ENCODE measurements at regions not wholly inside any gene's neighbourhood (a gene's known extent, or its start where the extent isn't known, plus 50 kb on each side); places are given as distances from the start of the nearest gene placed in this dataset.

DNA sequence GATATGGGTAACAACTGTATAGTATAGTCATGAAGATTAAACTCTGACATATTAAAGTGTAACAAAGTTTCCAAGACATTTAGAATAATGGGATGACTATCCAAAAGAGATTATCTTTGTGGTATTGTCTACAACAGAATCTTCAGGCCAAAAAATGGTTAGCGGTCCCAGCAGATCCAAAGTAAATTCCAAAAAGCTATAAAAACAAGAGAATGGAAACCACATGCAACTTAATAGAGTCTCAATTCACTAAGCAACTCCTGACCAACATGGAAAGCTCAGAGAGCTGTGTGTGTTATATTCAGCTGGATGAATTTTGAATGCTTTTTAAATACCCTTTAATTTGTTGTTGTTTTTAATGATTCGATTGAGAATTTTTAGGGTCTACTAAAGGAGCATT, 688.2 kb downstream of the CETN3 start:
- Histone ChIP-seq H3K4me3 (ENCODE audit: low read length) (no peak overlapping the region), H3K27ac (ENCODE audit: low read length) (no peak overlapping the region), H4K20me1 (ENCODE audit: low read length) (no peaks in the 10 kb centered on the region), H3K4me1 (ENCODE audit: insufficient read depth, low read length) (peaks cover 9% of the 10 kb centered on the region), H3K9ac (ENCODE audit: low read length) (no peak overlapping the region), H3K79me2 (ENCODE audit: low read length) (no peaks in the 10 kb centered on the region), H3K27me3 (ENCODE audit: low read length) (no peaks in the 10 kb centered on the region), H2AFZ (ENCODE audit: low read length) (no peak overlapping the region), H3K4me2 (ENCODE audit: low read length) (no peak overlapping the region), H3K9me2 (replicated peaks; ENCODE audit: low read length) (no peaks in the 10 kb centered on the region), H3F3A (ENCODE audit: low read length, unreplicated experiment) (no peaks in the 10 kb centered on the region), H3K36me3 (ENCODE audit: low read depth, low read length) (no peaks in the 10 kb centered on the region), H3K9me3 (ENCODE audit: low read length) (no peaks in the 10 kb centered on the region)
- POLR2A ChIA-PET (ENCODE audit: unreplicated experiment), result no interaction called here
- no peak for TF ChIP-seq EZH2 (IDR thresholded peaks at IDR 0.05; ENCODE audit: low read length, unreplicated experiment)
- no peak for TF ChIP-seq EZH2phosphoT487 (IDR thresholded peaks at IDR 0.05; ENCODE audit: borderline replicate concordance, low read length)
- TF ChIP-seq, protein P1, sequence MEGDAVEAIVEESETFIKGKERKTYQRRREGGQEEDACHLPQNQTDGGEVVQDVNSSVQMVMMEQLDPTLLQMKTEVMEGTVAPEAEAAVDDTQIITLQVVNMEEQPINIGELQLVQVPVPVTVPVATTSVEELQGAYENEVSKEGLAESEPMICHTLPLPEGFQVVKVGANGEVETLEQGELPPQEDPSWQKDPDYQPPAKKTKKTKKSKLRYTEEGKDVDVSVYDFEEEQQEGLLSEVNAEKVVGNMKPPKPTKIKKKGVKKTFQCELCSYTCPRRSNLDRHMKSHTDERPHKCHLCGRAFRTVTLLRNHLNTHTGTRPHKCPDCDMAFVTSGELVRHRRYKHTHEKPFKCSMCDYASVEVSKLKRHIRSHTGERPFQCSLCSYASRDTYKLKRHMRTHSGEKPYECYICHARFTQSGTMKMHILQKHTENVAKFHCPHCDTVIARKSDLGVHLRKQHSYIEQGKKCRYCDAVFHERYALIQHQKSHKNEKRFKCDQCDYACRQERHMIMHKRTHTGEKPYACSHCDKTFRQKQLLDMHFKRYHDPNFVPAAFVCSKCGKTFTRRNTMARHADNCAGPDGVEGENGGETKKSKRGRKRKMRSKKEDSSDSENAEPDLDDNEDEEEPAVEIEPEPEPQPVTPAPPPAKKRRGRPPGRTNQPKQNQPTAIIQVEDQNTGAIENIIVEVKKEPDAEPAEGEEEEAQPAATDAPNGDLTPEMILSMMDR (conservative IDR thresholded peaks at IDR 0.05; ENCODE audit: low read depth, low read length), result no peak
- ATAC-seq, result no peak
- intact Hi-C loops (cut with micrococcal nuclease), result loop anchor here (10.0 kb wide), 1 partner anchor 167 kb away; no protein-coding TSS in a partner anchor
- no peak for DNase-seq
- CTCF ChIA-PET, result no interaction called here
- no TSS peak for BruUV-seq (replicated peaks)

DNA sequence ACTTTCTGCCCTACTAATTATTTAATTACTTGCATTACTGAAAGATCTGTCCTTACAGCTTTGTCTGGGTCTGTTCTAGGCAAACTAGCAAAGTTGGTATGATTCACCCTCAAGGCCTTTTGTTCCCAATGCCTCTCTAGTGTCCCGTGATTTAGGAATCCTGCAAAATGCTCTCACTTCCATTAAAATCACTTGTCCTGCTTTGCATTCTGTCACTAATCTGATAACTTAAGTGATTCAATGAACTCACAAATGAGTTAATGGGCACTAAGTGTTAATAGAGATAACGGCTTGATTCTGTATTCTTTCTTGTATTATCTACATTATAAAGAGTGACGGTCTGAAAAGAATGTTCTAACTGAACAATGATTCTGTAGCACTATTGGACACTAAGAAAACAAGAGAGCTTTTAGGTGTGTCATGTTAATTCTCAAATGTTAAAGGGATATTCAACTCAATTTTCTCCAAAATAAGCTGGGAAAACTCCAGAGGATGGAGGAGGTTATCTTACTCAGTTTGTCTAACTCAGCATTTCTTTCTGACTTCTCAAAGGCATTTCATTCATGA, 697.3 kb downstream of the CETN3 start:
- H3F3A ChIP-seq (ENCODE audit: low read length, unreplicated experiment), result no peaks in the 10 kb centered on the region
- no peaks in the 10 kb centered on the region for H3K36me3 ChIP-seq (ENCODE audit: low read depth, low read length)
- ATAC-seq, result no peak
- no peak overlapping the region for H3K4me2 ChIP-seq (ENCODE audit: low read length)
- no peaks in the 10 kb centered on the region for H3K9me3 ChIP-seq (ENCODE audit: low read length)
- intact Hi-C loops (cut with micrococcal nuclease), result no loop called here
- ChIA-PET CTCF (no interaction called here), POLR2A (ENCODE audit: unreplicated experiment) (no interaction called here)
- H4K20me1 ChIP-seq (ENCODE audit: low read length), result no peaks in the 10 kb centered on the region
- no peak overlapping the region for H2AFZ ChIP-seq (ENCODE audit: low read length)
- H3K9me2 ChIP-seq (replicated peaks; ENCODE audit: low read length), result no peaks in the 10 kb centered on the region
- DNase-seq, result no peak
- H3K79me2 ChIP-seq (ENCODE audit: low read length), result no peaks in the 10 kb centered on the region
- TF ChIP-seq, protein P1 (conservative IDR thresholded peaks at IDR 0.05; ENCODE audit: low read depth, low read length), result no peak
- H3K4me3 ChIP-seq (ENCODE audit: low read length), result no peak overlapping the region
- H3K27me3 ChIP-seq (ENCODE audit: low read length), result no peaks in the 10 kb centered on the region
- BruUV-seq (replicated peaks), result no TSS peak
- H3K27ac ChIP-seq (ENCODE audit: low read length), result no peak overlapping the region
- H3K9ac ChIP-seq (ENCODE audit: low read length), result no peak overlapping the region
- H3K4me1 ChIP-seq (ENCODE audit: insufficient read depth, low read length), result no peaks in the 10 kb centered on the region

DNA sequence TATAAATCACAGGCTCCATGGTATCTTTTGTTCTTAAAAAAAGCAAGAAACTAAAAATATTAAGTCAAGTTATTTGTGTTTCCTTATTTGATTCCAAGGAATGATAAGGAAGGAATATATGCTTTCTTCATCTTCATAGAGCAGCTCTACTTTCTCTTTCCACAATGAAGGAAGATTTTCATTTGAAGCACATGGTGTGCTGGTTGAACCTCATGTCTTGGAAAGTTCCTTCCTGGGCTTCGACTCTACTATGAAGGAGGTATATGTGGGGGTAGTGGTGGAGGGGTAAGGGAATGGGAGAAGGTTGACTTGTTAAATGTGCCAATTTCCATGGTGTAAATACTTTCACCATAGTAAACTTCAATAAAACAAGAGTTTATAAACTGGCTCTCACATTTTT, 698.0 kb downstream of the CETN3 start:
- H3K36me3 ChIP-seq (ENCODE audit: low read depth, low read length), result no peaks in the 10 kb centered on the region
- intact Hi-C loops (cut with micrococcal nuclease), result no loop called here
- no peak overlapping the region for H2AFZ ChIP-seq (ENCODE audit: low read length)
- DNase-seq, result no peak
- H3K9me3 ChIP-seq (ENCODE audit: low read length), result no peaks in the 10 kb centered on the region
- H3K27ac ChIP-seq (ENCODE audit: low read length), result no peak overlapping the region
- no peak overlapping the region for H3K4me3 ChIP-seq (ENCODE audit: low read length)
- no peaks in the 10 kb centered on the region for H3F3A ChIP-seq (ENCODE audit: low read length, unreplicated experiment)
- no peaks in the 10 kb centered on the region for H3K9me2 ChIP-seq (replicated peaks; ENCODE audit: low read length)
- no peak for TF ChIP-seq EZH2phosphoT487 (IDR thresholded peaks at IDR 0.05; ENCODE audit: borderline replicate concordance, low read length)
- TF ChIP-seq, protein P1 (conservative IDR thresholded peaks at IDR 0.05; ENCODE audit: low read depth, low read length), result no peak
- no peak for TF ChIP-seq EZH2 (IDR thresholded peaks at IDR 0.05; ENCODE audit: low read length, unreplicated experiment)
- ChIA-PET POLR2A (ENCODE audit: unreplicated experiment) (no interaction called here), CTCF (no interaction called here)
- H3K4me2 ChIP-seq (ENCODE audit: low read length), result no peak overlapping the region
- H3K9ac ChIP-seq (ENCODE audit: low read length), result no peak overlapping the region
- no peaks in the 10 kb centered on the region for H3K79me2 ChIP-seq (ENCODE audit: low read length)
- no peaks in the 10 kb centered on the region for H3K4me1 ChIP-seq (ENCODE audit: insufficient read depth, low read length)
- no peak for ATAC-seq
- no peaks in the 10 kb centered on the region for H4K20me1 ChIP-seq (ENCODE audit: low read length)
- BruUV-seq (replicated peaks), result no TSS peak
- H3K27me3 ChIP-seq (ENCODE audit: low read length), result no peaks in the 10 kb centered on the region

All from PC-3 (cell line).